PC-3 (cell line): ENCODE measurements at regions not wholly inside any gene's neighbourhood (a gene's known extent, or its start where the extent isn't known, plus 50 kb on each side); places are given as distances from the start of the nearest gene placed in this dataset.

Experiments used
- CTCF ChIP-seq: fragments of 300-600 bp; sonication (generic); conservative IDR thresholded peaks from 2 replicates; pipeline ENCODE4 v1.5.1; 2017; ENCODE audit warnings: antibody characterized with exemption, low read depth, mild to moderate bottlenecking, low read length
- EZH2phosphoT487 ChIP-seq: fragments of 300-600 bp; sonication (generic); IDR thresholded peaks from 2 replicates; pipeline ENCODE4 v1.6.1; 2018; ENCODE audit warnings: mild to moderate bottlenecking, antibody characterized with exemption, low read length, borderline replicate concordance

- TF ChIP-seq CTCF (peak; percentile 74), EZH2phosphoT487 (no peak)
These were observed 142.3 kb upstream of the TMPO start for GRCh38 chr12:98373025-98373554.
